Fibroblast of mammary gland (primary cell): ENCODE measurements at regions not wholly inside any gene's neighbourhood (a gene's known extent, or its start where the extent isn't known, plus 50 kb on each side); places are given as distances from the start of the nearest gene placed in this dataset.

Experiments
- DNase-seq: peaks from one replicate; pipeline ENCODE4 v3.0.0-alpha.2; 2010; ENCODE audit warnings: low read depth
- H3K4me3 ChIP-seq: 2 replicates; pipeline ENCODE4 v1.5.1; 2011; ENCODE audit warnings: low read depth, mild to moderate bottlenecking, low read length, moderate library complexity; ENCODE audit not compliant: control insufficient read depth
- CTCF ChIP-seq: conservative IDR thresholded peaks from 2 replicates; pipeline ENCODE4 v1.5.1; 2011; ENCODE audit warnings: low read depth, low read length, inconsistent platforms; ENCODE audit not compliant: control insufficient read depth, insufficient read depth

DNA sequence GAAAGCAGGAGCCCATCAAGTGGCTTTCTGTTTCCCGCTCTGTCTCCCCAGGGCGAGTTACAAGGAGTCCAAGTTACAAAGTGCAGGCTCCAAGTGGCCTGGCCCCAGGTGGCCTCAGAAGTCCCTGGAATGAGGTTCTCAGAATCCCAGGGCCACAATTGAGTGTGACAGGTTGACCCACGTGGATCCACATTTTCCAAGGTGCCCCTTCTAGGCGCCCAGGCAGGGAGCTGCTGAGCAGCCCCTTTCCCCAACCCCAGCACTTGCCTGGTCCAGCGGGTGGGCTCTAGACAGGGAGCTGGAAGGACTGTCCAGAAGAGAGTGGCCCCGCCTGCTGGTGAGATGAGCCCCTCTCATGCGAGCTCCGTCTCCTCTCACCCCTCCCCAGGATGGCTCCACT is 253.4 kb downstream of the CYP26B1 start:
- no peak for TF ChIP-seq CTCF
- no peak for DNase-seq
- H3K4me3 ChIP-seq = no peak overlapping the region

DNA sequence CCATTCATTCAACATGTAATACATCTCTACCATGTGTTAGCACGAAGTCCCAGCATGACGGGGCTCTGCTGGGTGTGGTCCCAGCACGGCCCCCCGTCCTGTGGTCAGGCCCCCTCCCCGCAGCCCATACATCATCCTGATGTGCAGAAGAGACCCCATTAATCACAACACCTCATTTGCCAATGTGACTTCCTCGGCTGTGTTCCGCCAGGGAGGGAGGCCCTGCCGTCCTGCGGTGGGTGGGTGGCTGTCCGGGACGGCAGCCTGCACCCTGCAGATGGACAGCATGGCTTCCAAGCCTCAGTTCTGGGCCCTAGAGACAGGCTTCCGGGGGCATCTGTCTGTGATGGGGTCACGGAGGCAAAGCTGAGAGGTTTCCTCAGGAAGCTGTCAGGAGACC is 254.0 kb downstream of the CYP26B1 start:
- no peak for TF ChIP-seq CTCF
- no peak for DNase-seq
- H3K4me3 ChIP-seq = no peak overlapping the region

DNA sequence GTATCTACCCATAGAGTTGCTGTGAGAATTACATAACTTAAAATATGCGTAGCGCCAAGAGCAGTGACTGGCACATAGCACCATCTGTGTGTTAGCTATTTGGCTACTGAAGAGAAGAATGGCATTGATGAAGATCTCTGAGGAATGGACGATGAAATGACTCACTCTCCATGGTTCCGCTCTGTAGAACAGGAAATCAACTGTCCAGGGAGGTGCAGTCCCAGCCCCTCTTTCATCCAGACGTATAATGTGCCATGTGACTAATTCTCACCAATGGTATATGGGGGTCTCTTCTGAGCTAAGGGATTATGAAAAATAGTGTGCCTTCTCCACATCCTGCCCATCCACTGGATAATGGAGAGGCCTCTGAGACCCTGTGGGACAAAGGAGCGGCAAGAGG is 254.8 kb downstream of the CYP26B1 start:
- no peak for DNase-seq
- H3K4me3 ChIP-seq = no peak overlapping the region
- no peak for TF ChIP-seq CTCF

- no peak for TF ChIP-seq CTCF
- DNase-seq = no peak
These were observed 255.3 kb downstream of the CYP26B1 start for GRCh38 chr2:71892423-71892730.

DNA sequence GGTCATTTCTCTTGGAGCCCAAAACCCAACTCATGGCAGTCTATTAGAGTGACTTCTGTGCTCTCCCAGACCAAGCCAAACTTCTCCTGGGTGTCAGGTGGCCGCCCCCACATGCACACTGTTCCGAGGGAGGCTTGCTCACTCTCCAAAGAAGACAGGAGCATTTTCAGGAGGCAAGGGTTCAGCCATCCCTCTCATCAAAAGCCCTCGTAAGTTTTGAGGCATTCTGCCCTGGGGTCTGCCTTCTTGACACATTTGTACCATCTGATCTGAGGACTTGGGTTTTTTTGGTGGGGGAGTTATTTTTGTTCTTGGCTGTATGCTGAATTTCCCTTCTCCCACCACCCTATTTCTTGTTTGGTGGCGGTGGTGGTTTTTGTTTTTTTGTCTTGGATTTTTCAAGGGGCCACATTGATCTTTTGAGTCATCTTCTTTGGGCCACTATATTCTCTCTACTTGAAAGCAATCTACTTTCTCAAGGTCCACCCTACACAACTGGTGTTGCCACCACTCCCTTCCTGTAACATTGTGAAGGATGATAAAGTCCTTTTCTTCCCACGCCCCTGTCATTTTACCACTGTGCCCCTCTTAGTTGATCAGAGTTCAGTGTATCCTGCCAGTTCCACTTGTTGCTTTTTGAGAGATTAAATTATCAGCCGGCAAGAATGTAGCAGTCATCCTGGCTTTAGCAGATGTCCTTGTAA is 255.8 kb downstream of the CYP26B1 start:
- no peak overlapping the region for H3K4me3 ChIP-seq
- no peak for DNase-seq
- no peak for TF ChIP-seq CTCF

More at GRCh38 chr2:71892423-71892730, 255.3 kb downstream of the CYP26B1 start:
- no peak overlapping the region for H3K4me3 ChIP-seq

GRCh38 chr2:71891155-71891554 is 256.5 kb downstream of the CYP26B1 start:
- no peak for TF ChIP-seq CTCF
- no peak for DNase-seq
- no peak overlapping the region for H3K4me3 ChIP-seq
